Right lobe of liver (tissue), 6 donors: ENCODE measurements at regions not wholly inside any gene's neighbourhood (a gene's known extent, or its start where the extent isn't known, plus 50 kb on each side); places are given as distances from the start of the nearest gene placed in this dataset.

Experiments used
- ATAC-seq, 4 donors: fragments of 200-7000 bp; cut with Tn5 transposase; one replicate each; pipeline ENCODE4 v1.9.1; 2020; ENCODE audit warnings: mild to moderate bottlenecking in 4 of 4, moderate library complexity in 4 of 4
- DNase-seq, 3 donors: peaks; one replicate each; pipeline ENCODE4 v3.0.0-alpha.2; 2020
- H3K27ac ChIP-seq, 3 donors: fragments of 200-600 bp; one replicate each; pipeline ENCODE4 v1.8.0; 2022
- H3K27me3 ChIP-seq, 2 donors: fragments of 200-600 bp; one replicate each; pipeline ENCODE4 v1.8.0; 2022
- H3K36me3 ChIP-seq, 4 donors: fragments of 200-600 bp; sonication (generic) in 1 of 4; one replicate each; pipeline versions ENCODE4 v1.5.1 to v1.8.0; 2017 to 2022; ENCODE audit warnings: control low read depth in 1 of 4
- H3K4me1 ChIP-seq, 4 donors: fragments of 200-600 bp; sonication (generic) in 1 of 4; one replicate each; pipeline versions ENCODE4 v1.5.1 to v1.8.0; 2017 to 2022; ENCODE audit warnings: control low read depth in 1 of 4
- H3K4me3 ChIP-seq, 3 donors: fragments of 200-600 bp; one replicate each; pipeline ENCODE4 v1.8.0; 2022
- H3K9me3 ChIP-seq, 4 donors: fragments of 200-600 bp; sonication (generic) in 1 of 4; one replicate each; pipeline versions ENCODE4 v1.5.1 to v1.8.0; 2017 to 2022; ENCODE audit warnings: control low read depth in 1 of 4
- CTCF ChIP-seq, 4 donors: fragments of 200-600 bp in 3 of 4; fragments of 450-650 bp in 1 of 4; IDR thresholded peaks; one replicate each; pipeline versions ENCODE4 v1.5.1 to v1.8.0; 2016 to 2022; ENCODE audit warnings: antibody characterized with exemption in 4 of 4, mild to moderate bottlenecking in 2 of 4
- POLR2A ChIP-seq: fragments of 450-650 bp; IDR thresholded peaks from one replicate; pipeline ENCODE4 v1.6.1; 2017; ENCODE audit warnings: antibody characterized with exemption, mild to moderate bottlenecking
- WGBS: methylation state at CpG from one replicate; pipeline ENCODE4 v1.1.6; 2018; ENCODE audit warnings: low coverage, low lambda C conversion rate; ENCODE audit not compliant: insufficient coverage; ENCODE audit errors: missing lambda C conversion rate; 5-methylcytosine and 5-hydroxymethylcytosine counted together
- intact Hi-C, 2 donors: fragments of 100-400 bp; cut with DNase I; formaldehyde crosslinking; loops; one replicate each; pipeline versions ENCODE4 v1.11.2 to v1.14.1; 2022
- donor health status: DM: no; HTN: yes; CAD: no.
- donor health status: DM: no; HTN: no; CAD: no.
- donor health status: DM: no; HTN: no; CAD: no.
- donor health status: DM: no; HTN: yes; CAD: no.
- donor health status: DM: no; HTN: yes; CAD: no.

- Histone ChIP-seq H3K4me1 (peaks cover 0 to 12% (median 0%) of the 10 kb centered on the region in 4 donors), H3K27me3 (no peaks in the 10 kb centered on the region), H3K36me3 (no peaks in the 10 kb centered on the region), H3K27ac (no peak overlapping the region), H3K9me3 (no peaks in the 10 kb centered on the region), H3K4me3 (no peak overlapping the region)
- intact Hi-C loops = no loop called here
- DNase-seq (no peak), ATAC-seq (no peak)
- 100% methylated on average over 1 of the region's 4 CpGs for WGBS
- TF ChIP-seq POLR2A (no peak), CTCF (IDR thresholded peaks at IDR 0.05) (no peak)
These were observed 275.7 kb upstream of the CTNNB1 start for GRCh38 chr3:40923651-40924050.

GRCh38 chr3:40924559-40925141 lies 274.7 kb upstream of the CTNNB1 start:
- no peak overlapping the region for H3K27ac ChIP-seq
- 28% methylated on average over 3 of the region's 3 CpGs for WGBS

GRCh38 chr3:40925231-40925630 lies 274.1 kb upstream of the CTNNB1 start:
- Histone ChIP-seq H3K4me1 (peaks cover 0 to 19% (median 0%) of the 10 kb centered on the region in 4 donors), H3K27me3 (no peaks in the 10 kb centered on the region), H3K27ac (no peak overlapping the region), H3K4me3 (no peak overlapping the region), H3K9me3 (no peaks in the 10 kb centered on the region), H3K36me3 (no peaks in the 10 kb centered on the region)
- TF ChIP-seq CTCF (IDR thresholded peaks at IDR 0.05) (no peak), POLR2A (no peak)
- DNase-seq = no peak
- 65% methylated on average over 3 of the region's 3 CpGs for WGBS
- no peak for ATAC-seq
- intact Hi-C loops = no loop called here

More at GRCh38 chr3:40924559-40925141, 274.7 kb upstream of the CTNNB1 start:
- ATAC-seq (peak; percentile 48 to 71 (median 59)), DNase-seq (no peak)
- Histone ChIP-seq H3K4me3 (no peak overlapping the region), H3K36me3 (no peaks in the 10 kb centered on the region), H3K27me3 (no peaks in the 10 kb centered on the region), H3K4me1 (peaks cover 0 to 13% (median 0%) of the 10 kb centered on the region in 4 donors), H3K9me3 (no peaks in the 10 kb centered on the region)
- intact Hi-C loops = no loop called here
- TF ChIP-seq POLR2A = no peak

- DNase-seq = peak; percentile 57 to 89 (median 77)
- no peak overlapping the region for H3K27ac ChIP-seq
These were observed 269.2 kb upstream of the CTNNB1 start for GRCh38 chr3:40930131-40930538.

GRCh38 chr3:40930756-40931155 lies 268.5 kb upstream of the CTNNB1 start:
- H3K27ac ChIP-seq = no peak overlapping the region
- H3K4me1 ChIP-seq = peaks cover 0 to 14% (median 0%) of the 10 kb centered on the region in 4 donors
- DNase-seq = no peak
- H3K9me3 ChIP-seq = no peaks in the 10 kb centered on the region
- no peak for TF ChIP-seq CTCF (IDR thresholded peaks at IDR 0.05)
- no peak for TF ChIP-seq POLR2A
- H3K4me3 ChIP-seq = no peak overlapping the region
- intact Hi-C loops = no loop called here
- ATAC-seq = peak; percentile 32 to 70 (median 62)
- no peaks in the 10 kb centered on the region for H3K27me3 ChIP-seq
- no peaks in the 10 kb centered on the region for H3K36me3 ChIP-seq

More at GRCh38 chr3:40930131-40930538, 269.2 kb upstream of the CTNNB1 start:
- Histone ChIP-seq H3K4me1 (peaks cover 0 to 16% (median 0%) of the 10 kb centered on the region in 4 donors), H3K36me3 (no peaks in the 10 kb centered on the region), H3K4me3 (no peak overlapping the region), H3K27me3 (no peaks in the 10 kb centered on the region), H3K9me3 (no peaks in the 10 kb centered on the region)
- ATAC-seq = peak; percentile 89 to 98 (median 92)
- intact Hi-C loops = no loop called here
- peak in 1 of 4 donors; percentile 46 for TF ChIP-seq CTCF (IDR thresholded peaks at IDR 0.05)
- TF ChIP-seq POLR2A = no peak
